DOHH2 (cell line): ENCODE measurements at regions not wholly inside any gene's neighbourhood (a gene's known extent, or its start where the extent isn't known, plus 50 kb on each side); places are given as distances from the start of the nearest gene placed in this dataset.

ENCODE experiments used
- H3F3A ChIP-seq: fragments of 200-600 bp; sonication (generic), shearing (Covaris generic); 2 replicates; pipeline ENCODE4 v1.6.0; 2016; ENCODE audit warnings: antibody characterized with exemption, mild to moderate bottlenecking; ENCODE audit not compliant: control insufficient read depth, insufficient read depth
- H3K27ac ChIP-seq: fragments of 200-600 bp; sonication (generic); 2 replicates; pipeline ENCODE4 v1.5.1; 2014; ENCODE audit warnings: low read depth, mild to moderate bottlenecking, low read length, moderate library complexity
- H3K27me3 ChIP-seq: fragments of 200-600 bp; sonication (generic); 2 replicates; pipeline ENCODE4 v1.6.1; 2014; ENCODE audit warnings: mild to moderate bottlenecking, low read length, mixed read lengths; ENCODE audit not compliant: control insufficient read depth
- H3K36me3 ChIP-seq: fragments of 200-600 bp; sonication (generic); 2 replicates; pipeline ENCODE4 v1.6.1; 2014; ENCODE audit warnings: mild to moderate bottlenecking, low read length, moderate library complexity, mixed read lengths; ENCODE audit not compliant: control insufficient read depth
- H3K4me1 ChIP-seq: fragments of 200-600 bp; sonication (generic); 2 replicates; pipeline ENCODE4 v1.6.1; 2014; ENCODE audit warnings: mild to moderate bottlenecking, low read length, mixed read lengths; ENCODE audit not compliant: control insufficient read depth
- H3K4me2 ChIP-seq: fragments of 200-600 bp; sonication (generic); 2 replicates; pipeline ENCODE4 v1.6.0; 2014; ENCODE audit warnings: mild to moderate bottlenecking, low read length, moderate library complexity
- H3K4me3 ChIP-seq: fragments of 200-600 bp; sonication (generic); 2 replicates; pipeline ENCODE4 v1.5.1; 2014; ENCODE audit warnings: mild to moderate bottlenecking, low read length, mixed read lengths
- H3K79me2 ChIP-seq: fragments of 200-600 bp; sonication (generic); 2 replicates; pipeline ENCODE4 v1.6.1; 2014; ENCODE audit warnings: mild to moderate bottlenecking, low read length, mixed read lengths; ENCODE audit not compliant: control insufficient read depth
- H3K9me2 ChIP-seq: fragments of 200-600 bp; sonication (generic); replicated peaks from 2 replicates; pipeline ENCODE4 v1.6.1; 2014; ENCODE audit warnings: mild to moderate bottlenecking, low read length, mixed read lengths; ENCODE audit not compliant: control insufficient read depth
- H3K9me3 ChIP-seq: fragments of 200-600 bp; sonication (generic); 2 replicates; pipeline ENCODE4 v1.6.1; 2014; ENCODE audit warnings: antibody characterized with exemption, low read length, mixed read lengths; ENCODE audit not compliant: control insufficient read depth, insufficient read depth
- H4K20me1 ChIP-seq: fragments of 200-600 bp; sonication (generic); 2 replicates; pipeline ENCODE4 v1.6.0; 2014; ENCODE audit warnings: low read depth, mild to moderate bottlenecking, antibody characterized with exemption, low read length, moderate library complexity; ENCODE audit not compliant: control insufficient read depth, insufficient read depth
- EZH2phosphoT487 ChIP-seq: fragments of 200-600 bp; sonication (generic); IDR thresholded peaks from 2 replicates; pipeline ENCODE4 v1.6.1; 2017; ENCODE audit warnings: borderline replicate concordance, mild to moderate bottlenecking, antibody characterized with exemption, low read length, moderate library complexity, mixed read lengths
- TF ChIP-seq, protein P1 (sequence below): fragments of 200-600 bp; sonication (generic); IDR thresholded peaks from one replicate; pipeline ENCODE4 v1.5.1; 2014; ENCODE audit warnings: antibody characterized with exemption, mild to moderate bottlenecking, low read depth, low read length; ENCODE audit not compliant: poor library complexity, severe bottlenecking

DNA sequence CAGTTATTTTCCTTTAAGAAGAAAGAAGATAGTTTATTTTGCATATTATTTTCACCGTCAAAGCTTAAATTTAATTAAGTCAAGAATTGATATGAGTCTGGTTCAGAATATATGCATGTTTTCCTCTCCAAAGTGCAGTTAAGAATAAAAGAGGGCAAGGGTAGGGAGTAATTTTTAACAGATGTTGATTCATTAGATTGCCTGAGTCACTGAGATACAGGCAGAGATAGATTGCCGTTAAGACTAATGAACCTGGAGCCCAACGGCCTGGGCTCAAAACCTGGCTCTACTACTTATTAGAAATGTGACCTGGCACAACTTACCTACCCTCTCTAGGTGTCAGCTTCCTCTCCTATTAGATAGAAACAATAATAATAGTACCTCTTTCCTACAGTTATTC lies 1037.4 kb upstream of the PABPC4L start:
- Histone ChIP-seq H3K27me3 (no peaks in the 10 kb centered on the region), H4K20me1 (no peaks in the 10 kb centered on the region), H3K27ac (no peak overlapping the region), H3K4me1 (no peaks in the 10 kb centered on the region), H3F3A (no peaks in the 10 kb centered on the region), H3K9me2 (no peaks in the 10 kb centered on the region), H3K36me3 (no peaks in the 10 kb centered on the region), H3K9me3 (no peaks in the 10 kb centered on the region), H3K4me3 (no peak overlapping the region), H3K4me2 (no peak overlapping the region), H3K79me2 (no peaks in the 10 kb centered on the region)
- TF ChIP-seq EZH2phosphoT487, result no peak

DNA sequence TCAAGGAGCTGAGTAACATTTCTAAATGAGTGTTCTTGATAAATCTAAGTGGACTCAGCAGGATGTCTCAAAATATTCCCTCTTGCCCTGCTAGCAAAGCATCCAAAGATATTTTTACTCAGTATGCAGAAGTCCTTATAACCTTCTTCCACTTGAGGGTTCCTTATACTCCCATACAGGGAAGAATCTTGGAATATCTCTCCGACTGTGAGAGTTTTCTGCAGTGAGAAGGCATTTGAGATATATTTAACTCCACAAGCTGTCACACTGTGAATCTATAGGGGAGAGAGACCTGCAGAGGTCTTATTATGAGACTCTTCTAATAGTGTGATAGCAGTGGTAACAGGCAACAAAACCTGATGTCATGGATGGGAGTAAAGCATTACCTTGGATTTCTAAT lies 1034.5 kb upstream of the PABPC4L start:
- TF ChIP-seq EZH2phosphoT487, result no peak
- TF ChIP-seq, protein P1, sequence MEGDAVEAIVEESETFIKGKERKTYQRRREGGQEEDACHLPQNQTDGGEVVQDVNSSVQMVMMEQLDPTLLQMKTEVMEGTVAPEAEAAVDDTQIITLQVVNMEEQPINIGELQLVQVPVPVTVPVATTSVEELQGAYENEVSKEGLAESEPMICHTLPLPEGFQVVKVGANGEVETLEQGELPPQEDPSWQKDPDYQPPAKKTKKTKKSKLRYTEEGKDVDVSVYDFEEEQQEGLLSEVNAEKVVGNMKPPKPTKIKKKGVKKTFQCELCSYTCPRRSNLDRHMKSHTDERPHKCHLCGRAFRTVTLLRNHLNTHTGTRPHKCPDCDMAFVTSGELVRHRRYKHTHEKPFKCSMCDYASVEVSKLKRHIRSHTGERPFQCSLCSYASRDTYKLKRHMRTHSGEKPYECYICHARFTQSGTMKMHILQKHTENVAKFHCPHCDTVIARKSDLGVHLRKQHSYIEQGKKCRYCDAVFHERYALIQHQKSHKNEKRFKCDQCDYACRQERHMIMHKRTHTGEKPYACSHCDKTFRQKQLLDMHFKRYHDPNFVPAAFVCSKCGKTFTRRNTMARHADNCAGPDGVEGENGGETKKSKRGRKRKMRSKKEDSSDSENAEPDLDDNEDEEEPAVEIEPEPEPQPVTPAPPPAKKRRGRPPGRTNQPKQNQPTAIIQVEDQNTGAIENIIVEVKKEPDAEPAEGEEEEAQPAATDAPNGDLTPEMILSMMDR, result no peak

DNA sequence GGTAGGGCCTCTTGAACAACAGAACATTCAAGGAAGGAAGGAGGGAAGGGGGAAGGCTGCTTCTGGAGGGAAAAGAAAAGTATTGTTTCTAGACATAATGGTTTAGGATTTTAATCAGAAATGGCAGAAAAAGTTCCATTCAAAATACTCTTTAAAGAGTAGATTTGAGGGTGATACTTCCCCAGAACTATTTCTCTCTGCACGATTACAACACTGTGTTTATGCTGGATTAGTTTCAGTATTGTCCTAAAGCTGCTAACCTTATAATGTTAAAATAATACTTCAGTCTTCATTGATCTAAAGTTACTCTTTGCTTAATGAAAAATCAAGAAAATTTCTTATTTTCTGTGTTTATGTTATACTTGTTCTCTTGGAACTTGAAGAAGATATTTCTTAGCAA lies 1026.3 kb upstream of the PABPC4L start:
- no peaks in the 10 kb centered on the region for H3K4me1 ChIP-seq
- H3K9me2 ChIP-seq, result no peaks in the 10 kb centered on the region
- no peaks in the 10 kb centered on the region for H3K27me3 ChIP-seq
- H3K36me3 ChIP-seq, result no peaks in the 10 kb centered on the region
- no peaks in the 10 kb centered on the region for H3F3A ChIP-seq
- TF ChIP-seq EZH2phosphoT487, result no peak
- TF ChIP-seq, protein P1, result no peak
- no peak overlapping the region for H3K27ac ChIP-seq
- no peaks in the 10 kb centered on the region for H3K79me2 ChIP-seq
- H4K20me1 ChIP-seq, result no peaks in the 10 kb centered on the region
- no peak overlapping the region for H3K4me2 ChIP-seq
- no peaks in the 10 kb centered on the region for H3K9me3 ChIP-seq
- no peak overlapping the region for H3K4me3 ChIP-seq

More for the DNA sequence above, 1034.5 kb upstream of the PABPC4L start:
- H3K9me2 ChIP-seq, result no peaks in the 10 kb centered on the region
- H3K27me3 ChIP-seq, result no peaks in the 10 kb centered on the region
- no peak overlapping the region for H3K4me2 ChIP-seq
- no peaks in the 10 kb centered on the region for H3K4me1 ChIP-seq
- H3K4me3 ChIP-seq, result no peak overlapping the region
- H3K36me3 ChIP-seq, result no peaks in the 10 kb centered on the region
- no peak overlapping the region for H3K27ac ChIP-seq
- no peaks in the 10 kb centered on the region for H4K20me1 ChIP-seq
- no peaks in the 10 kb centered on the region for H3K9me3 ChIP-seq
- H3K79me2 ChIP-seq, result no peaks in the 10 kb centered on the region
- H3F3A ChIP-seq, result no peaks in the 10 kb centered on the region

DNA sequence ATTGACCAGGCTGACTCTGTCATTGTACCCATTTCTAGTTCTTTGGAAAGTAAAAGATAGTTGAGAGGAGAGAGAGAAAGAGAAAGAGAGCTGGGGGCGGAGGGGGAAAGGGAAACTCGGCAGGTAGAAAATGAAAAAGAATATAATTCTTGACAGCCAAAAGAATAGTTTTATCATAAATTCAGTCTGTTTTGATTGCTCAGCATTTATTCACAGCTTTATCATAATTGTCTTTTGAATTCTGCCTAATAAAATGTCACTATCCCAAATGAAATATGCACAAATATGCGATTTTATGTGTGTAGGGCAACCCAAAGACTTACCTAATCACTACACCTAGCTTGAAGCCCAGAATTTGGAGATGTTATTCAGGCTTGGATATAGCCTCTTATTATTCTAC lies 1024.0 kb upstream of the PABPC4L start:
- Histone ChIP-seq H3F3A (no peaks in the 10 kb centered on the region), H3K4me3 (no peak overlapping the region), H3K27ac (no peak overlapping the region), H3K4me1 (no peaks in the 10 kb centered on the region), H3K36me3 (no peaks in the 10 kb centered on the region), H3K4me2 (no peak overlapping the region), H3K9me3 (no peaks in the 10 kb centered on the region), H3K79me2 (no peaks in the 10 kb centered on the region), H4K20me1 (no peaks in the 10 kb centered on the region), H3K27me3 (no peaks in the 10 kb centered on the region), H3K9me2 (no peaks in the 10 kb centered on the region)
- TF ChIP-seq EZH2phosphoT487, result no peak
- TF ChIP-seq, protein P1, result no peak
